Endothelial cell of umbilical vein (primary cell): ENCODE measurements at regions not wholly inside any gene's neighbourhood (a gene's known extent, or its start where the extent isn't known, plus 50 kb on each side); places are given as distances from the start of the nearest gene placed in this dataset.
A peak's percentile ranks its signal among the peaks of the same experiment; 100 is the strongest.

Source experiments
- BruUV-seq: library from RNA; stranded (reverse); fragments of 400-500 nt; replicated peaks from 2 replicates; lab custom pipeline; 2021; lab: Mats Ljungman, UMichigan
- CTCF ChIA-PET: fragments of 300-600, 350-600 bp; sonication (Branson Sonifier 250); formaldehyde crosslinking; loops from one replicate; lab custom pipeline; 2021; ENCODE audit warnings: antibody characterized with exemption, inconsistent platforms; lab: Charles Lee
- POLR2A ChIA-PET: fragments of 300-600, 350-600 bp; sonication (Branson Sonifier 250); formaldehyde crosslinking; loops from one replicate; lab custom pipeline; 2021; ENCODE audit warnings: antibody characterized with exemption, inconsistent platforms; lab: Charles Lee
- DNase-seq: peaks from one replicate; pipeline ENCODE4 v3.0.0-alpha.2; 2011; ENCODE audit warnings: low read depth, low spot score
- FAIRE-seq: peaks from 2 replicates; lab custom pipeline; 2011; peaks lifted over from hg19 to GRCh38; lab: Jason Lieb, UNC
- H2AFZ ChIP-seq: 2 replicates; pipeline ENCODE4 v1.6.0; 2012; ENCODE audit warnings: low read depth, low read length, control low read depth, inconsistent platforms
- H3K27ac ChIP-seq: 2 replicates; pipeline ENCODE4 v1.5.1; 2011; ENCODE audit warnings: low read depth, mild to moderate bottlenecking, control low read depth, low read length, moderate library complexity; ENCODE audit not compliant: insufficient read depth
- H3K27me3 ChIP-seq, 2 experiments: 2 replicates each; pipeline versions ENCODE4 v1.6.0 to v1.6.1; 2011; ENCODE audit warnings: low read length in 2 of 2, mixed read lengths in 1 of 2; ENCODE audit not compliant: control insufficient read depth in 2 of 2, insufficient read depth in 2 of 2
- H3K36me3 ChIP-seq, 2 experiments: 2 replicates in 1 of 2; 3 replicates in 1 of 2; pipeline ENCODE4 v1.5.1; 2011; ENCODE audit warnings: low read length in 2 of 2, mild to moderate bottlenecking in 1 of 2, moderate library complexity in 1 of 2; ENCODE audit not compliant: control insufficient read depth in 2 of 2, insufficient read depth in 2 of 2; ENCODE audit errors: extremely low read depth in 1 of 2
- H3K4me1 ChIP-seq: 3 replicates; pipeline ENCODE4 v1.5.1; 2011; ENCODE audit warnings: mild to moderate bottlenecking, low read length; ENCODE audit not compliant: control insufficient read depth, insufficient read depth; ENCODE audit errors: extremely low read depth
- H3K4me2 ChIP-seq: 2 replicates; pipeline ENCODE4 v1.6.1; 2011; ENCODE audit warnings: low read length, control low read depth, mixed read lengths; ENCODE audit not compliant: insufficient read depth
- H3K4me3 ChIP-seq, 3 experiments: fragments of 200-600 bp in 1 of 3; sonication (generic), shearing (Covaris generic) in 1 of 3; replicated peaks in 1 of 3; 2 replicates each; pipeline ENCODE4 v1.5.1; 2011 to 2016; ENCODE audit warnings: control low read depth in 3 of 3, low read length in 3 of 3, mild to moderate bottlenecking in 2 of 3, inconsistent platforms in 1 of 3, low read depth in 1 of 3, moderate library complexity in 1 of 3; ENCODE audit not compliant: insufficient read depth in 1 of 3
- H3K79me2 ChIP-seq: 2 replicates; pipeline ENCODE4 v1.6.0; 2012; ENCODE audit warnings: low read length, inconsistent platforms; ENCODE audit not compliant: control insufficient read depth, insufficient read depth
- H3K9ac ChIP-seq: replicated peaks from 2 replicates; pipeline ENCODE3; 2011; ENCODE audit warnings: low read length, control low read depth; ENCODE audit not compliant: insufficient read depth; ENCODE audit errors: extremely low read depth
- H3K9me1 ChIP-seq: replicated peaks from 3 replicates; pipeline ENCODE4 v1.6.0; 2011; ENCODE audit warnings: mild to moderate bottlenecking, low read length; ENCODE audit not compliant: control insufficient read depth, insufficient read depth; ENCODE audit errors: extremely low read depth
- H3K9me3 ChIP-seq: replicated peaks from 2 replicates; pipeline ENCODE4 v1.5.1; 2012; ENCODE audit warnings: low read length, inconsistent platforms; ENCODE audit not compliant: control insufficient read depth, insufficient read depth
- H4K20me1 ChIP-seq: replicated peaks from 2 replicates; pipeline ENCODE3; 2011; ENCODE audit warnings: mild to moderate bottlenecking, low read length; ENCODE audit not compliant: control insufficient read depth, insufficient read depth; ENCODE audit errors: extremely low read depth
- EZH2 ChIP-seq: IDR thresholded peaks from 2 replicates; pipeline ENCODE4 v1.6.1; 2012; ENCODE audit warnings: borderline replicate concordance, low read depth, mild to moderate bottlenecking, moderate library complexity, low read length, inconsistent platforms; ENCODE audit not compliant: severe bottlenecking
- FOS ChIP-seq: IDR thresholded peaks from 2 replicates; pipeline ENCODE4 v1.6.1; 2011; ENCODE audit warnings: mild to moderate bottlenecking, low read length, moderate library complexity, borderline replicate concordance; ENCODE audit not compliant: insufficient read depth
- GATA2 ChIP-seq: IDR thresholded peaks from 2 replicates; pipeline ENCODE4 v1.7.0; 2011; ENCODE audit warnings: low read depth, mild to moderate bottlenecking, moderate library complexity, mixed read lengths, low read length; ENCODE audit not compliant: insufficient read length, insufficient read depth
- JUN ChIP-seq: IDR thresholded peaks from 2 replicates; pipeline ENCODE4 v1.6.1; 2011; ENCODE audit warnings: borderline replicate concordance, low read depth; ENCODE audit not compliant: insufficient read length, insufficient read depth
- MYC ChIP-seq: IDR thresholded peaks from one replicate; pipeline ENCODE4 v1.6.1; 2011; ENCODE audit warnings: mild to moderate bottlenecking, low read depth, low read length
- POLR2A ChIP-seq: IDR thresholded peaks from 2 replicates; pipeline ENCODE4 v1.6.1; 2012; ENCODE audit warnings: low read depth, mild to moderate bottlenecking, control low read depth, low read length
- POLR2AphosphoS5 ChIP-seq: IDR thresholded peaks from 2 replicates; pipeline ENCODE4 v1.6.1; 2012; ENCODE audit warnings: low read depth, mild to moderate bottlenecking, control low read depth, low read length, moderate library complexity; ENCODE audit not compliant: insufficient read depth
- dilution Hi-C: fragments of 300-500 bp; cut with MboI; formaldehyde crosslinking; loops from one replicate; pipeline ENCODE4 v1.15.0; 2019; ENCODE audit warnings: low sequenced_read_pairs; ENCODE audit not compliant: extremely low pct_ligation_motif_present
- intact Hi-C: fragments of 100-400 bp; cut with micrococcal nuclease; formaldehyde crosslinking; loops from one replicate; pipeline ENCODE4 v1.10.0; 2022
- TF ChIP-seq, protein P1 (sequence below), 2 donors: IDR thresholded peaks; 1 replicate in 1 of 2; 2 replicates in 1 of 2; pipeline ENCODE4 v1.5.1; 2011; ENCODE audit warnings: low read length in 2 of 2, mild to moderate bottlenecking in 2 of 2, moderate library complexity in 2 of 2, control low read depth in 1 of 2, inconsistent platforms in 1 of 2, low read depth in 1 of 2; ENCODE audit not compliant: insufficient read depth in 1 of 2; ENCODE audit errors: extremely low read depth in 1 of 2
- TF ChIP-seq, protein P2 (sequence below): IDR thresholded peaks from 2 replicates; pipeline ENCODE4 v1.6.1; 2011; ENCODE audit not compliant: insufficient read depth, insufficient read length

DNA sequence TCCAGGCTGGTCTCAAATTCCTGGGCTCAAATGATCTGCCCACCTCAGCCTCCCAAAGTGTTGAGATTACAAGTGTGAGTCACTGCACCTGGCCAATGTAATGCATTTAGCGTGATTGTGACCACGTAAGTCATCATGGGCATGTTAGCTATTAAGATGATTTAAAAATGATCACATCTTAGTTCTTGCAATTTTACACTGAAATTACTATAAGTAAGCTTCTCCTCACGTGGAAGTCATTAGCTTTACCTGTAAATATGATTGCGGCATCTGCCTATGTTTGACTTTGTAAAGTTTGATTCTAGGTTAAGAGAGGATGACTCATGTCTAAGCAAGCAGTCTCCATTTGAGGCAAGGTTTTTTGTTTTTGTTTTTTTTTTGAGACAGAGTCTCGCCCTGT is 85.5 kb downstream of the PMAIP1 start:
- FAIRE-seq (peak; percentile 35), DNase-seq (no peak)
- intact Hi-C loops (loop anchor here (5.0 kb wide), 1 partner anchor 697 kb away; no protein-coding TSS in a partner anchor), dilution Hi-C loops (loop anchor here (25.0 kb wide), 1 partner anchor 148 kb away; no protein-coding TSS in a partner anchor)
- no peak overlapping the region for H3K9ac ChIP-seq
- CTCF ChIA-PET, result interaction anchor here (1.2 kb wide), 1 partner anchor 145 kb away, joined by 4 read pairs; no protein-coding TSS in a partner anchor
- H4K20me1 ChIP-seq, result no peaks in the 10 kb centered on the region
- TF ChIP-seq, protein P1, sequence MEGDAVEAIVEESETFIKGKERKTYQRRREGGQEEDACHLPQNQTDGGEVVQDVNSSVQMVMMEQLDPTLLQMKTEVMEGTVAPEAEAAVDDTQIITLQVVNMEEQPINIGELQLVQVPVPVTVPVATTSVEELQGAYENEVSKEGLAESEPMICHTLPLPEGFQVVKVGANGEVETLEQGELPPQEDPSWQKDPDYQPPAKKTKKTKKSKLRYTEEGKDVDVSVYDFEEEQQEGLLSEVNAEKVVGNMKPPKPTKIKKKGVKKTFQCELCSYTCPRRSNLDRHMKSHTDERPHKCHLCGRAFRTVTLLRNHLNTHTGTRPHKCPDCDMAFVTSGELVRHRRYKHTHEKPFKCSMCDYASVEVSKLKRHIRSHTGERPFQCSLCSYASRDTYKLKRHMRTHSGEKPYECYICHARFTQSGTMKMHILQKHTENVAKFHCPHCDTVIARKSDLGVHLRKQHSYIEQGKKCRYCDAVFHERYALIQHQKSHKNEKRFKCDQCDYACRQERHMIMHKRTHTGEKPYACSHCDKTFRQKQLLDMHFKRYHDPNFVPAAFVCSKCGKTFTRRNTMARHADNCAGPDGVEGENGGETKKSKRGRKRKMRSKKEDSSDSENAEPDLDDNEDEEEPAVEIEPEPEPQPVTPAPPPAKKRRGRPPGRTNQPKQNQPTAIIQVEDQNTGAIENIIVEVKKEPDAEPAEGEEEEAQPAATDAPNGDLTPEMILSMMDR (IDR thresholded peaks at IDR 0.05; ENCODE audit: extremely low read depth in 1 of 2, insufficient read depth in 1 of 2, low read depth in 1 of 2, low read length in 2 of 2), result no peak
- TF ChIP-seq JUN (no peak), GATA2 (no peak), POLR2AphosphoS5 (no peak), FOS (no peak), MYC (no peak), POLR2A (no peak), EZH2 (no peak)
- TF ChIP-seq, protein P2, sequence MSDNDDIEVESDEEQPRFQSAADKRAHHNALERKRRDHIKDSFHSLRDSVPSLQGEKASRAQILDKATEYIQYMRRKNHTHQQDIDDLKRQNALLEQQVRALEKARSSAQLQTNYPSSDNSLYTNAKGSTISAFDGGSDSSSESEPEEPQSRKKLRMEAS, result no peak
- no peak overlapping the region for H3K4me3 ChIP-seq
- H2AFZ ChIP-seq, result no peak overlapping the region
- no peaks in the 10 kb centered on the region for H3K4me1 ChIP-seq
- H3K9me1 ChIP-seq, result no peaks in the 10 kb centered on the region
- H3K27ac ChIP-seq, result no peak overlapping the region
- no peak overlapping the region for H3K4me2 ChIP-seq
- H3K79me2 ChIP-seq, result no peaks in the 10 kb centered on the region
- no TSS peak for BruUV-seq
- POLR2A ChIA-PET, result no interaction called here
- no peaks in the 10 kb centered on the region for H3K9me3 ChIP-seq
- peaks cover 0 to 1% of the 10 kb centered on the region in 2 experiments for H3K27me3 ChIP-seq
- H3K36me3 ChIP-seq, result no peaks in the 10 kb centered on the region
